22Rv1 (cell line): ENCODE measurements at regions not wholly inside any gene's neighbourhood (a gene's known extent, or its start where the extent isn't known, plus 50 kb on each side); places are given as distances from the start of the nearest gene placed in this dataset.
"Not testable (repeated sequence)": the region's sequence is repeated elsewhere in the genome, so short reads cannot be mapped to it uniquely, and the experiment has no call there.

Source experiments
- H3K27ac ChIP-seq: fragments of 450-650 bp; 2 replicates; pipeline ENCODE4 v1.5.1; 2017
- CTCF ChIP-seq: fragments of 450-650 bp; IDR thresholded peaks from 2 replicates; pipeline ENCODE4 v1.5.1; 2017; ENCODE audit warnings: mild to moderate bottlenecking
- ZFX ChIP-seq: fragments of 450-650 bp; IDR thresholded peaks from 2 replicates; pipeline ENCODE4 v1.6.1; 2017; ENCODE audit warnings: antibody characterized with exemption, borderline replicate concordance

GRCh38 chr13:44872751-44873150 is 116.5 kb downstream of the NUFIP1 start:
- no peak for TF ChIP-seq ZFX
- no peak for TF ChIP-seq CTCF
- H3K27ac ChIP-seq = no peak overlapping the region

DNA sequence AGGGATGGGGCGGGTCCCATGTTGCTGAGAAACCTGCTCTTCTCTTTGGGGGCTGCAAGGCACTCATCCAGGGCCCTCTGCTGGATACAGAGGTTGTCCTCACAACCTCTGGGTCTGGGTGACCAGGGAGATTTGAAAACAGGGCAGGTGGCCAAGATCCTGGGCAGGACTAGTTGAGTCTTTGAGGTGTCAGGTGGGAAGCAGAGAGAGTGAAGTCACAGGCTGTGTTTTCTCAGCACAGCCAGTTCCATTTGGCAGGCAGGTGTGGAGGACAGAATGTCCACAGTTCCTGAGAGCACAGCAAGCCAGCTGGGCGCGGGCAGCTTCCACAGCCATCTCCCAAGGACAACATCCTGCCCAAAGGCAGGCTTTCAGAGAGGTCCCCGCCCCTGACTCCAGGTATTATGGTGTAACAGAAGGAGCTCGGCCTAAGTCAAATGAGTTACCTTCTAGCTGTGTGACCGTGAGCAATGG is 118.8 kb downstream of the NUFIP1 start:
- H3K27ac ChIP-seq = peak overlapping the region; percentile 34
- 0 out of 2 replicates have a peak, but pooled peaks have one; percentile 12 for TF ChIP-seq CTCF
- no peak for TF ChIP-seq ZFX

DNA sequence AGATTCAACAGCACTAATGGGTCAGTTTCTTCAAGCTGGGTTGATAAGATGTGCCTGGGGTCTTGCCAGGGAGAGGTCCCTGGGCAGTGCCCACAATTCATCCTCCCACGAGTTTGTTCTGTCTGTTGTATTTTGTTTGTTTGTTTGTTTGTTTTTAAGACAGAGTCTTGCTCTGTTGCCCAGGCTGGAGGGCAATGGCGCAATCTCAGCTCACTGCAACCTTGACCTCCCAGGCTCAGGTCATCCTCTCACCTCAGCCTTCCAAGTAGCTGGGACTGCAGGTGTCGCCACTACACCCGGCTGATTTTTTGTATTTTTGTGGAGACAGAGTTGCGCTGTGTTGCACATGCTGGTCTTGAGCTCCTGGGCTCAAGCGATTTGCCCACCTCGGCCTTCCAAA is 120.1 kb downstream of the NUFIP1 start:
- TF ChIP-seq CTCF (no peak), ZFX (no peak)
- no peak overlapping the region for H3K27ac ChIP-seq

DNA sequence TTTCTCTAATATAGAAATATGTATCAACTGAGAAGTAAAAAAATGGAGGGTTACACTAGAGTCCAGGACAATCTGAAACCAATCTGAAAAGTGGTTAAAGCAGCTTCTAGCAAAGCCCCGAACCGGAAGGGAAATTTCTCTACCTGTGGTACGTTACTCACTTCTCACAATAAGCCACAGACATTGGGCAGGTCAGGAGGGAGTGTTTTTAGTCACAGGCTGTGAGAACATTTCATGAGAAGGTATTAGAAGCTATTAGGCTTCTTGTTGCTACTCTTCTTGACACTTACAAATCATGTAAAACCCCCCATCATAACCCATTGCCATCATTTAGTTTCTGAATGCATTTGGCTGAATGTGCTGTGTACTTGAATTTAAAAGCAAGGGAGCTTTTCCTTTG is 120.9 kb downstream of the NUFIP1 start:
- TF ChIP-seq ZFX (no peak), CTCF (no peak)
- H3K27ac ChIP-seq = peak overlapping the region; percentile 3; the same call in 1 of the 2 replicates

DNA sequence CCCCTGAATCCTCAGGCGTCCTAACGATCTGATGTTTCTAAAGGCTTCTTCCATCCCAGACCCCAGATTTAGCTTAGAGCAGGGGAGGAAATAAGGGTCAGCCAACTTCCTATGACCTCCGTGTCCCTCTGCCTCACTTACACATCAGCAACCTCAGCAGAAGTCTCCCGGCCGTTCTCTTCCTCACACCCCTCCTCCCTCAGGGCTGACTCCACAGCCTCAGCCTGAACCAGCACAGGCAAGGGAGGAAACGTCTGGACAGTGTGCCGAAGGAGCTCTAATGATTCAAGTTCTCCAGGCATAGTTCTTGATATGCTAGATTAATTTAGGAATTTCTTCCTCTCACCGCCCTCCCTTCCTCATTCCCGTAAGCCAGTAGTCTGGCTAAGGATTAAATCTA is 121.4 kb downstream of the NUFIP1 start:
- no peak for TF ChIP-seq ZFX
- no peak for TF ChIP-seq CTCF
- peak overlapping the region; percentile 3; the same call in 1 of the 2 replicates for H3K27ac ChIP-seq

GRCh38 chr13:44866411-44866911 is 122.8 kb downstream of the NUFIP1 start:
- TF ChIP-seq ZFX (no peak), CTCF (no peak)
- no peak overlapping the region for H3K27ac ChIP-seq

DNA sequence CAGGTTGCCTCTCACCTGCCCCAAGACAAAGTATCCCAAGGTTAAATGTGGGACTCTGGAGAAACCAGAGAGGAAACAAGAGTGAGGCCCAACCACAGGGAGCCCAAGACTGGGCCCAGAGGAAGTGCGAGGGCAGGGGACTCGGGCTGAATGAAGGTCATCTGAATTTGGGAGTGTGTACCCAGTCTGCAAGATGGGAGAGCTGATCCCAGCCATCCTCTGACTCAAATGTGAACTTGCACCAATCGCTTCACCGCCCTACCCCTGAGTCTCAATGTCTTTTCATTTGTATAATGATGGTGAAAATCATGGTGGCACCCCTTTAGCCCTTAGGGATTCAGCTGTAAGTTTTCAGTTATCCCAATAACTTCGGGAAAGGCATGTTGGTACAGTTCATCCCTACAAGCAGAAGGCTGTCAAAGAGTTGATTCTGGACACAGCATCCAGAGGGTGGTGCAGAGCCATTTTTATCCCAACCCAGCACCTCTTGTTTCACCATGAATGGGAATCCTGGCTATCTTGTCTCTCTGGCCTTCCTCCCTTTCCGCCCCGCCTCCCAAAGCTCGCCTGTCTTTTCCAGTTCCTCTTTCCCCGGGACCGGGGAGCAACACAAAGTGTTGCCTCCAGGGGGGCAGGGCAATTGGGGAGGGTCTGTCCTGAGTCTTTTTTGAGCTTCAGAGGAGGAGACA is 123.4 kb downstream of the NUFIP1 start:
- TF ChIP-seq ZFX (no peak), CTCF (no peak)

GRCh38 chr13:44863641-44864040 is 125.6 kb downstream of the NUFIP1 start:
- H3K27ac ChIP-seq = not testable (repeated sequence)

More for the DNA sequence above, 123.4 kb downstream of the NUFIP1 start:
- H3K27ac ChIP-seq = no peak overlapping the region
